ENCODE measurements at regions not wholly inside any gene's neighbourhood (a gene's known extent, or its start where the extent isn't known, plus 50 kb on each side); places are given as distances from the start of the nearest gene placed in this dataset.
A peak's percentile ranks its signal among the peaks of the same experiment; 100 is the strongest.

DNA sequence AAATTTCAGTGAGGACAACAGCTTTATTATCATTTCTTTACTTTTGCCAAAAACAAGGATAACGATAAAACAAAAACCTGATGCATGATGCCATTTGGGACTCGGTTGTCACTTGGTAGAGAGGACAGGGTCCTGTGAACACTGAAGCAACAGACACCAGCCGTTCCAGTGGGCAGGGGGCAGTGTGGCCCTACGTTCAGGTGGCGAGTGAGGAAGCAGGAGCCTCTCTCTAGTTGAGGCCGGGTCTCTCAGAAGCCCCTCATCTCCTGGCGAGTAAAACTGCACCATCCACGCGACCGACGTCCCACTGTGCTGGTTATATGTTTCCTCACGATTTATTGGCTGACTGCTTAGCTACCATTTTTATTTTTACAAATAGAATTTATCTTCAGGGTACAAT is 231.6 kb downstream of the THBS2 start:
- H3K27me3 ChIP-seq: no peaks in the 10 kb centered on the region
- WGBS, 2 donors: 89 to 91% methylated on average over 12 of the region's 12 CpGs
- no peak for DNase-seq (ENCODE audit: low spot score in 2 of 2)
- no peaks in the 10 kb centered on the region for H3K36me3 ChIP-seq
- H3K27ac ChIP-seq: no peak overlapping the region
- H3K4me1 ChIP-seq: no peaks in the 10 kb centered on the region
- no peak overlapping the region for H3K4me3 ChIP-seq
- no peak for TF ChIP-seq CTCF (IDR thresholded peaks at IDR 0.05)
- TF ChIP-seq EP300 (IDR thresholded peaks at IDR 0.05): no peak
- TF ChIP-seq POLR2A (IDR thresholded peaks at IDR 0.05): no peak
- peaks cover 0 to 12% (median 2%) of the 10 kb centered on the region in 4 donors for H3K9me3 ChIP-seq

DNA sequence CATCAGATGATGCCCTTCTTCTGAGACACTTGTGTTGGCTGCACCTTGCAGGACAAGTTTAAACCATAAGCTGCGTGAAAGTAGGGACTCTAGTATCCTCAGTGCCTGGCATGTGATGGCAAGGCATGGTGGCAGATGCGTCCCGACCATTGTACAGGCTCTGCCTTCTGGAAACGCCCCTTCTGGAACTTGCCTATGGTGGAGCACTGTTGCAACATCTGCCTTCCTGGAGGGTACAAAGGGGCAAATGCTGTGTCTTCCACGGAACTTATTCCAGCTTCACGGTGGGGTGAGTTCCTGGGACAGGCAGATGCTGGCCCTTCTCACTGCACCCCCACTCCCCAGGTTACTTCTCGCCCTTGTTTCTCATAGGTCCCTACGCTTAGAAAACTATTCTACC is 232.8 kb downstream of the THBS2 start:
- no peak for DNase-seq (ENCODE audit: low spot score in 2 of 2)
- WGBS, 2 donors: 84 to 92% methylated on average over 8 of the region's 8 CpGs
- Histone ChIP-seq H3K27ac (no peak overlapping the region), H3K4me1 (no peaks in the 10 kb centered on the region), H3K9me3 (peaks cover 0 to 23% (median 4%) of the 10 kb centered on the region in 4 donors), H3K27me3 (no peaks in the 10 kb centered on the region), H3K36me3 (no peaks in the 10 kb centered on the region), H3K4me3 (no peak overlapping the region)
- TF ChIP-seq CTCF (IDR thresholded peaks at IDR 0.05) (no peak), POLR2A (IDR thresholded peaks at IDR 0.05) (no peak), EP300 (IDR thresholded peaks at IDR 0.05) (no peak)

- Histone ChIP-seq H3K4me1 (no peaks in the 10 kb centered on the region), H3K36me3 (no peaks in the 10 kb centered on the region), H3K27ac (no peak overlapping the region), H3K9me3 (peaks cover 0 to 23% (median 4%) of the 10 kb centered on the region in 4 donors), H3K4me3 (no peak overlapping the region), H3K27me3 (no peaks in the 10 kb centered on the region)
- WGBS, 2 donors: 60 to 66% methylated on average over 9 of the region's 9 CpGs
- DNase-seq (ENCODE audit: low spot score in 2 of 2): no peak
- TF ChIP-seq EP300 (IDR thresholded peaks at IDR 0.05): no peak
- peak in 1 of 5 experiments; percentile 8 for TF ChIP-seq CTCF (IDR thresholded peaks at IDR 0.05)
Measured at GRCh38 chr6:169019727-169020491, 233.7 kb downstream of the THBS2 start.

DNA sequence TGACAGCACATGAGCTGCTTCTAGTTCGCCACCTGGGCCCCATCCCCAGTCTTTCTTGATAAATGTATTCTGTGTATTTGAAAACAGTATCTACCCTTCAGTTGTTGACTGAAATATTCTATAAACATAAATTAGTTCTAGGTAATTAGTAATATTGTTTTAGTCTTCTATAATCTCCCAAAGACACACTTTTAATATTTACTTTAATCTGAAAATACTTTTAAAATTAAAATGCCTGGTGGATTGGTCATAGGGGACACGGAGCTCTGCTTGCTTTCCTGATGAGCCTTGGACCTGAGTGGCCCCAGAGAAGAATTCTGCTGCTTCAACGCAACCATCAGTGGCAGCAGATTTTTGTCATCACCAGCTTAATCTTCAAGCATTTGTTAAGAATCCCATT is 234.5 kb downstream of the THBS2 start:
- Histone ChIP-seq H3K4me3 (no peak overlapping the region), H3K4me1 (no peaks in the 10 kb centered on the region), H3K27ac (no peak overlapping the region), H3K9me3 (peaks cover 0 to 23% (median 4%) of the 10 kb centered on the region in 4 donors), H3K27me3 (no peaks in the 10 kb centered on the region), H3K36me3 (no peaks in the 10 kb centered on the region)
- 80 to 84% methylated on average over 3 of the region's 3 CpGs for WGBS, 2 donors
- no peak for TF ChIP-seq CTCF (IDR thresholded peaks at IDR 0.05)
- TF ChIP-seq POLR2A (IDR thresholded peaks at IDR 0.05): no peak
- TF ChIP-seq EP300 (IDR thresholded peaks at IDR 0.05): no peak
- DNase-seq (ENCODE audit: low spot score in 2 of 2): no peak

DNA sequence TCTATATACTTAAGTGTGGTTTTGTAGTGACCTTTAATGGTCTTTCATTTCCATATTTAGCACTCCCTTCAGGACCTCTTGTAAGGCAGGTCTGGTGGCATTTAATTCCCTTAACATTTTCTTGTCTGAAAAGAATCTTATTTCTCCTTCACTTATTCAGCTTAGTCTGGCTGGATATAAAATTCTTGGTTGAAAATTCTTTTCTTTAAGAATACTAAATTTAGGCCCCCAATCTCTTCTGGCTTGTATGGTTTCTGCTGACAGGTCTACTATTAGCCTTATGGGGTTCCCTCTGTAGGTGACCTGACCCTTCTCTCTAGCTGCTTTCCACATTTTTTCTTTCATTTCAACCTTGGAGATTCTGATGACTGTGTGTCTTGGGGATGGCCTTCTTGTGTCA is 236.9 kb downstream of the THBS2 start:
- no peak for TF ChIP-seq CTCF (IDR thresholded peaks at IDR 0.05)
- TF ChIP-seq POLR2A (IDR thresholded peaks at IDR 0.05): no peak
- TF ChIP-seq EP300 (IDR thresholded peaks at IDR 0.05): no peak
- no peak for DNase-seq (ENCODE audit: low spot score in 2 of 2)
- peaks cover 0 to 23% (median 4%) of the 10 kb centered on the region in 4 donors for H3K9me3 ChIP-seq
- H3K36me3 ChIP-seq: no peaks in the 10 kb centered on the region
- H3K4me3 ChIP-seq: no peak overlapping the region
- H3K27ac ChIP-seq: no peak overlapping the region
- no peaks in the 10 kb centered on the region for H3K4me1 ChIP-seq
- no peaks in the 10 kb centered on the region for H3K27me3 ChIP-seq

Data from tibial nerve (tissue), 4 donors.